ENCODE measurements at regions not wholly inside any gene's neighbourhood (a gene's known extent, or its start where the extent isn't known, plus 50 kb on each side); places are given as distances from the start of the nearest gene placed in this dataset.

- no peak for DNase-seq (ENCODE audit: low spot score)
- no peak for ATAC-seq (ENCODE audit: low FRiP score)
- TF ChIP-seq, protein P1, sequence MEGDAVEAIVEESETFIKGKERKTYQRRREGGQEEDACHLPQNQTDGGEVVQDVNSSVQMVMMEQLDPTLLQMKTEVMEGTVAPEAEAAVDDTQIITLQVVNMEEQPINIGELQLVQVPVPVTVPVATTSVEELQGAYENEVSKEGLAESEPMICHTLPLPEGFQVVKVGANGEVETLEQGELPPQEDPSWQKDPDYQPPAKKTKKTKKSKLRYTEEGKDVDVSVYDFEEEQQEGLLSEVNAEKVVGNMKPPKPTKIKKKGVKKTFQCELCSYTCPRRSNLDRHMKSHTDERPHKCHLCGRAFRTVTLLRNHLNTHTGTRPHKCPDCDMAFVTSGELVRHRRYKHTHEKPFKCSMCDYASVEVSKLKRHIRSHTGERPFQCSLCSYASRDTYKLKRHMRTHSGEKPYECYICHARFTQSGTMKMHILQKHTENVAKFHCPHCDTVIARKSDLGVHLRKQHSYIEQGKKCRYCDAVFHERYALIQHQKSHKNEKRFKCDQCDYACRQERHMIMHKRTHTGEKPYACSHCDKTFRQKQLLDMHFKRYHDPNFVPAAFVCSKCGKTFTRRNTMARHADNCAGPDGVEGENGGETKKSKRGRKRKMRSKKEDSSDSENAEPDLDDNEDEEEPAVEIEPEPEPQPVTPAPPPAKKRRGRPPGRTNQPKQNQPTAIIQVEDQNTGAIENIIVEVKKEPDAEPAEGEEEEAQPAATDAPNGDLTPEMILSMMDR (IDR thresholded peaks at IDR 0.05), result no peak
Observed at GRCh38 chr2:240226672-240227537, 86.4 kb upstream of the OTOS start.

- TF ChIP-seq, protein P1 (IDR thresholded peaks at IDR 0.05), result no peak
- ATAC-seq (ENCODE audit: low FRiP score) (no peak), DNase-seq (ENCODE audit: low spot score) (no peak)
Observed at GRCh38 chr2:240227538-240228428, 87.3 kb upstream of the OTOS start.

DNA sequence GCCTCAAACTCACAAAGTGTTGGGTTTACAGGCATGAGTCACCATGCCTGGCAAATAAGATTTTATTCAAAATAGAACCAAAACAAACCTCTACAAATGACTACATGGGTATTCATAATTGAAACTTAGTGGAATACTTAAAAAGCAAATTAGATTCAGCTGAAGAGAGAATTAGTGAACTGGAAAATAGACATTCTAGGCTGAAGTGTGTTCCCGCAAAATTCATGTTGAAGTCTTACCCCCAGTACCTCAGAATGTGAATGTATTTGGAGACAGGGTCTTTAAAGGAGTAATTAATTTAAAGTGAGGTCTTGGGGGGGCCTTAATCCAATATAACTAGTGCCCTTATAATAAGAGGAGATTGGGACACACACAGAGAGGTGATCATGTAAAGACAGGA lies 88.5 kb upstream of the OTOS start:
- ATAC-seq (ENCODE audit: low FRiP score), result no peak
- TF ChIP-seq, protein P1 (IDR thresholded peaks at IDR 0.05), result no peak
- DNase-seq (ENCODE audit: low spot score), result no peak

GRCh38 chr2:240229603-240230235 lies 89.3 kb upstream of the OTOS start:
- TF ChIP-seq, protein P1 (IDR thresholded peaks at IDR 0.05), result no peak
- ATAC-seq (ENCODE audit: low FRiP score) (peak; percentile 11), DNase-seq (ENCODE audit: low spot score) (peak; percentile 17)

DNA sequence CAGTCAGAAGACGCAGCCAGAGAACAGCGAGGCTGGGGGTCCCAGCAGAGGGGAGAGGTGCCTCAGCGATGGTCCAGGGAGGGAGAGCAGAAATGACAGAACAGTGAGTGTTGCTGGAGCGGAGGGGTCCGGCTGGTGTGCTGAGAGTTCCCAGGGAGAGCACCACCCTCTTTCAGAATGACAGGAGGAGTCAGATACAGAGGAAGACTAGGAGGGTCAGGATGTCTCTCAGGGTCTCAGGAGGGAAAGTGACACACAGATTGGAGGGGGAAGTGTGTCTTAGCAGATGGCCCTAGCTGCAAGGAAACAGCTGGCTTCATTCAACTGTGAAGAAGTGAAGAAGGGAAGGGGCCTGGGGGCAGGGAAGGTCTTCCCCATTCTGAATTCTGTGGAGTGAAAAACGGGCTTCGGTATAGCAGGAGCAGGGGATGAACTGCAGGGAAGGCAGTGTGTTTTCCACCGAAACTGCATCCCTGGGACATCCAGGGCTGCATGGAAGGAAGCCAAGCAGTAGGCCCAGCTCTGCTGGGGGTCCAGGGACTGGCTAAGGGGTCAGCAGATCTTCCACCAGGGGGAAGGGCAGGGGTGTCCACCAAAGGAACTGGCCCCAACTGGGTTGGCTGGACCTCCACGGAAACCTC lies 90.0 kb upstream of the OTOS start:
- ATAC-seq (ENCODE audit: low FRiP score) (no peak), DNase-seq (ENCODE audit: low spot score) (peak; percentile 3)
- TF ChIP-seq, protein P1 (IDR thresholded peaks at IDR 0.05), result no peak

GRCh38 chr2:240231838-240232244 lies 91.4 kb upstream of the OTOS start:
- DNase-seq (ENCODE audit: low spot score) (peak; percentile 15), ATAC-seq (ENCODE audit: low FRiP score) (no peak)
- TF ChIP-seq, protein P1 (IDR thresholded peaks at IDR 0.05), result no peak

Measured in omental fat pad (tissue), 3 donors.